Tibial nerve (tissue), 4 donors: ENCODE measurements at regions not wholly inside any gene's neighbourhood (a gene's known extent, or its start where the extent isn't known, plus 50 kb on each side); places are given as distances from the start of the nearest gene placed in this dataset.

Experiments used
- EP300 ChIP-seq, 2 donors: sonication (generic); formaldehyde crosslinking; IDR thresholded peaks; one replicate each; pipeline ENCODE4 v1.6.1; 2017; ENCODE audit warnings: antibody characterized with exemption in 2 of 2, mild to moderate bottlenecking in 1 of 2
- POLR2A ChIP-seq, 2 donors: fragments of 450-650 bp; IDR thresholded peaks; one replicate each; pipeline ENCODE4 v1.6.1; 2017; ENCODE audit warnings: antibody characterized with exemption in 2 of 2, mild to moderate bottlenecking in 2 of 2, moderate library complexity in 2 of 2
- TF ChIP-seq, protein P1 (sequence below), 5 experiments: fragments of 200-600 bp in 3 of 5; fragments of 450-650 bp in 2 of 5; sonication (generic) in 3 of 5; IDR thresholded peaks; one replicate each; pipeline ENCODE4 v1.5.1; 2016 to 2019; ENCODE audit warnings: antibody characterized with exemption in 5 of 5, mild to moderate bottlenecking in 3 of 5, moderate library complexity in 2 of 5

DNA sequence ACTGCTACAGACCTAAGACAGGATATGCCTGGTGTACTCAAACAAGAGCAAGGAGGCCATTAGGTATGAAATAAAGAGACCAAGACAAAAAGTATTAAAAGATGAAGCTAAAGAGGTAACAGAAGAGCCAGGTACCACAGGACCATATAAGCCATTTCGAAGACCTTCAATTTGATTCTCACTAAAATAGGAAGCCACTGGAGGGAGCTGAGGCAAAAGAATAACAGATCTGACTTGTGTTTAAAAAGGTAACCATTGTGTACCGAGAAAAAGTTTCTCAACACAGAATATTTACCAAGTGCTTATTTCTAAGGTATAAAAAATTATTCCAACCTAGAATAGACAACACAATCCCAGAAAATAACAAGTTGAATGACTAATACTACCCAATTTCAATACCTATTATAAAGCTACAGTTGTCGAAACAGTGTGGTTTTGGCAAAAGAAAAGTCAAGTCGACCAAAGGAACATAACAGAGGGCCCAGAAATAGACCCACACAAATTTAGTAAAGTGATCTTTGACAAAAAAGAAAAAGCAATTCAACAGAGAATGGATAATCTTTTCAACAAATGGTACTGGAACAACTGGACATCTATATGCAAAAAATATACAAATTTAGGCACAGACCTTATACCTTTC is 125.3 kb upstream of the DST start:
- TF ChIP-seq, protein P1, sequence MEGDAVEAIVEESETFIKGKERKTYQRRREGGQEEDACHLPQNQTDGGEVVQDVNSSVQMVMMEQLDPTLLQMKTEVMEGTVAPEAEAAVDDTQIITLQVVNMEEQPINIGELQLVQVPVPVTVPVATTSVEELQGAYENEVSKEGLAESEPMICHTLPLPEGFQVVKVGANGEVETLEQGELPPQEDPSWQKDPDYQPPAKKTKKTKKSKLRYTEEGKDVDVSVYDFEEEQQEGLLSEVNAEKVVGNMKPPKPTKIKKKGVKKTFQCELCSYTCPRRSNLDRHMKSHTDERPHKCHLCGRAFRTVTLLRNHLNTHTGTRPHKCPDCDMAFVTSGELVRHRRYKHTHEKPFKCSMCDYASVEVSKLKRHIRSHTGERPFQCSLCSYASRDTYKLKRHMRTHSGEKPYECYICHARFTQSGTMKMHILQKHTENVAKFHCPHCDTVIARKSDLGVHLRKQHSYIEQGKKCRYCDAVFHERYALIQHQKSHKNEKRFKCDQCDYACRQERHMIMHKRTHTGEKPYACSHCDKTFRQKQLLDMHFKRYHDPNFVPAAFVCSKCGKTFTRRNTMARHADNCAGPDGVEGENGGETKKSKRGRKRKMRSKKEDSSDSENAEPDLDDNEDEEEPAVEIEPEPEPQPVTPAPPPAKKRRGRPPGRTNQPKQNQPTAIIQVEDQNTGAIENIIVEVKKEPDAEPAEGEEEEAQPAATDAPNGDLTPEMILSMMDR (IDR thresholded peaks at IDR 0.05) = peak in 1 of 5 experiments; percentile 26
- TF ChIP-seq POLR2A (IDR thresholded peaks at IDR 0.05) = no peak
- TF ChIP-seq EP300 (IDR thresholded peaks at IDR 0.05) = no peak
